ENCODE measurements at regions not wholly inside any gene's neighbourhood (a gene's known extent, or its start where the extent isn't known, plus 50 kb on each side); places are given as distances from the start of the nearest gene placed in this dataset.

DNA sequence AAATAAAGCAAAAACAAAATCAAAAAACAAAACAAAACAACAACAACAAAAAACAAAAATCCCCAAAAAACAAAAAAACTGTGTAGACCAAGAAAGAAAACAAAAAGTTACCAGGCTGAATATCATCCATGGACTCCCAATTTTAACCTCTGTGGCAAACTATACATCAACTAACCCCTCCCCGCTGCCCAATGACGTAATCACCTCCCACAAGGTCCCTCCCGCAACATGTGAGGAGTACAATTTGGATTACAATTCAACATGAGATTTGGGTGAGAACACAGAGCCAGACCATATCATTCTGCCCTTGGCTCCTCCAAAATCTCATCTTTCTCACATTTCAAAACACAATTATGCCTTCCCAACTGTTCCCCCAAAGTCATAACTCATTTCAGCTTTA is 179.8 kb downstream of the DERA start:
- no peaks in the 10 kb centered on the region for H3K9me2 ChIP-seq (replicated peaks; ENCODE audit: low read depth, low read length)
- peaks cover 10% of the 10 kb centered on the region for H3K4me1 ChIP-seq (ENCODE audit: insufficient read depth, low read length, poor library complexity, severe bottlenecking)
- no peak overlapping the region for H3K4me3 ChIP-seq (ENCODE audit: low read length, poor library complexity, severe bottlenecking)
- H3F3A ChIP-seq (ENCODE audit: low read depth), result no peaks in the 10 kb centered on the region
- TF ChIP-seq EZH2phosphoT487 (IDR thresholded peaks at IDR 0.05; ENCODE audit: borderline replicate concordance) (no peak), CTCF (conservative IDR thresholded peaks at IDR 0.05; ENCODE audit: low read length) (no peak)
- H2AFZ ChIP-seq (ENCODE audit: low read length), result no peak overlapping the region
- H3K36me3 ChIP-seq (ENCODE audit: insufficient read depth, low read length), result no peaks in the 10 kb centered on the region
- no peak overlapping the region for H3K9ac ChIP-seq (ENCODE audit: low read depth, low read length, poor library complexity, severe bottlenecking)
- H3K9me3 ChIP-seq (ENCODE audit: insufficient read depth, low read depth, low read length), result no peaks in the 10 kb centered on the region
- H4K20me1 ChIP-seq (ENCODE audit: insufficient read depth, low read length, poor library complexity, severe bottlenecking), result no peaks in the 10 kb centered on the region
- H3K4me2 ChIP-seq (ENCODE audit: low read depth, low read length, poor library complexity, severe bottlenecking), result no peak overlapping the region
- no peaks in the 10 kb centered on the region for H3K27me3 ChIP-seq (ENCODE audit: insufficient read depth, low read length, poor library complexity, severe bottlenecking)
- no peaks in the 10 kb centered on the region for H3K79me2 ChIP-seq (ENCODE audit: insufficient read depth, low read length)

- H3K4me3 ChIP-seq (ENCODE audit: low read length, poor library complexity, severe bottlenecking), result no peak overlapping the region
- no peaks in the 10 kb centered on the region for H3K27me3 ChIP-seq (ENCODE audit: insufficient read depth, low read length, poor library complexity, severe bottlenecking)
Observed at GRCh38 chr12:16088421-16088820, 177.3 kb downstream of the DERA start.

More at GRCh38 chr12:16088421-16088820, 177.3 kb downstream of the DERA start:
- H3K9me3 ChIP-seq (ENCODE audit: insufficient read depth, low read depth, low read length), result no peaks in the 10 kb centered on the region
- peaks cover 6% of the 10 kb centered on the region for H3K4me1 ChIP-seq (ENCODE audit: insufficient read depth, low read length, poor library complexity, severe bottlenecking)
- H3K9ac ChIP-seq (ENCODE audit: low read depth, low read length, poor library complexity, severe bottlenecking), result no peak overlapping the region
- no peaks in the 10 kb centered on the region for H4K20me1 ChIP-seq (ENCODE audit: insufficient read depth, low read length, poor library complexity, severe bottlenecking)
- TF ChIP-seq CTCF (conservative IDR thresholded peaks at IDR 0.05; ENCODE audit: low read length) (no peak), EZH2phosphoT487 (IDR thresholded peaks at IDR 0.05; ENCODE audit: borderline replicate concordance) (no peak)
- no peak overlapping the region for H3K4me2 ChIP-seq (ENCODE audit: low read depth, low read length, poor library complexity, severe bottlenecking)
- no peaks in the 10 kb centered on the region for H3K79me2 ChIP-seq (ENCODE audit: insufficient read depth, low read length)
- H3K36me3 ChIP-seq (ENCODE audit: insufficient read depth, low read length), result no peaks in the 10 kb centered on the region
- no peaks in the 10 kb centered on the region for H3F3A ChIP-seq (ENCODE audit: low read depth)
- no peak overlapping the region for H2AFZ ChIP-seq (ENCODE audit: low read length)
- H3K9me2 ChIP-seq (replicated peaks; ENCODE audit: low read depth, low read length), result no peaks in the 10 kb centered on the region
